ENCODE measurements at regions not wholly inside any gene's neighbourhood (a gene's known extent, or its start where the extent isn't known, plus 50 kb on each side); places are given as distances from the start of the nearest gene placed in this dataset.

GRCh38 chr17:15036238-15036637, 228.9 kb downstream of the PMP22 start:
- TF ChIP-seq, protein P1, sequence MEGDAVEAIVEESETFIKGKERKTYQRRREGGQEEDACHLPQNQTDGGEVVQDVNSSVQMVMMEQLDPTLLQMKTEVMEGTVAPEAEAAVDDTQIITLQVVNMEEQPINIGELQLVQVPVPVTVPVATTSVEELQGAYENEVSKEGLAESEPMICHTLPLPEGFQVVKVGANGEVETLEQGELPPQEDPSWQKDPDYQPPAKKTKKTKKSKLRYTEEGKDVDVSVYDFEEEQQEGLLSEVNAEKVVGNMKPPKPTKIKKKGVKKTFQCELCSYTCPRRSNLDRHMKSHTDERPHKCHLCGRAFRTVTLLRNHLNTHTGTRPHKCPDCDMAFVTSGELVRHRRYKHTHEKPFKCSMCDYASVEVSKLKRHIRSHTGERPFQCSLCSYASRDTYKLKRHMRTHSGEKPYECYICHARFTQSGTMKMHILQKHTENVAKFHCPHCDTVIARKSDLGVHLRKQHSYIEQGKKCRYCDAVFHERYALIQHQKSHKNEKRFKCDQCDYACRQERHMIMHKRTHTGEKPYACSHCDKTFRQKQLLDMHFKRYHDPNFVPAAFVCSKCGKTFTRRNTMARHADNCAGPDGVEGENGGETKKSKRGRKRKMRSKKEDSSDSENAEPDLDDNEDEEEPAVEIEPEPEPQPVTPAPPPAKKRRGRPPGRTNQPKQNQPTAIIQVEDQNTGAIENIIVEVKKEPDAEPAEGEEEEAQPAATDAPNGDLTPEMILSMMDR (IDR thresholded peaks at IDR 0.05; ENCODE audit: extremely low read depth, low read depth, low read length): no peak
- no peaks in the 10 kb centered on the region for H3K36me3 ChIP-seq (ENCODE audit: insufficient read depth, low read length)
- peaks cover 7% of the 10 kb centered on the region for H3K27me3 ChIP-seq (ENCODE audit: insufficient read depth, low read length)
- H2AFZ ChIP-seq (ENCODE audit: low read length): no peak overlapping the region
- no peak overlapping the region for H3K27ac ChIP-seq (ENCODE audit: low read depth, low read length)
- H3K4me1 ChIP-seq (ENCODE audit: insufficient read depth, low read length): no peaks in the 10 kb centered on the region
- no peaks in the 10 kb centered on the region for H3K79me2 ChIP-seq (ENCODE audit: insufficient read depth, low read length)
- no peak overlapping the region for H3K4me2 ChIP-seq (ENCODE audit: insufficient read depth, low read length)
- H4K20me1 ChIP-seq (ENCODE audit: insufficient read depth, low read length): no peaks in the 10 kb centered on the region
- no peak for DNase-seq (ENCODE audit: insufficient read length, low spot score, missing footprints)
- H3K4me3 ChIP-seq (ENCODE audit: insufficient read depth, low read length): no peak overlapping the region
- no peaks in the 10 kb centered on the region for H3K9me3 ChIP-seq (ENCODE audit: low read depth, low read length)

DNA sequence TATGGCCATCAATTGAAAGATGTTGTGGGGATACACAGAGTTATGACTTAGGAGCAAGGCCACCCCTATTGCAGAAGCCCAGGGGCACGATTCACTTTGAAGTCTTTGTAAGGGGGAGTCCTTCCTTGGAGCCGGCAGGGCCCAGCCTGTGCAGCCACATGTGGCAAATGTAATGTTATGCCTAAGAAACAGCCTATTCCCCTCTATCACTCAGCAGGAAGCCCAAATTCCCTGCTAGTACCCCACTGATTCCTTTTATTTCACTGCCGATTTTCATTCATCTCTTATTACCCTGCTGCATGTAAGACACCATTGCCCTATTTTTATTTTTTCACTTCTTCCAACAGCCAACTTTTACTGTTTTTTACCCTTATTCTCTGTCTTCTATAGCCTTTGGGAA, 233.2 kb downstream of the PMP22 start:
- H3K27ac ChIP-seq (ENCODE audit: low read depth, low read length): no peak overlapping the region
- no peaks in the 10 kb centered on the region for H3K79me2 ChIP-seq (ENCODE audit: insufficient read depth, low read length)
- TF ChIP-seq, protein P1 (IDR thresholded peaks at IDR 0.05; ENCODE audit: extremely low read depth, low read depth, low read length): no peak
- DNase-seq (ENCODE audit: insufficient read length, low spot score, missing footprints): no peak
- H3K4me3 ChIP-seq (ENCODE audit: insufficient read depth, low read length): no peak overlapping the region
- no peaks in the 10 kb centered on the region for H3K36me3 ChIP-seq (ENCODE audit: insufficient read depth, low read length)
- no peaks in the 10 kb centered on the region for H3K4me1 ChIP-seq (ENCODE audit: insufficient read depth, low read length)
- peaks cover 8% of the 10 kb centered on the region for H3K27me3 ChIP-seq (ENCODE audit: insufficient read depth, low read length)
- H4K20me1 ChIP-seq (ENCODE audit: insufficient read depth, low read length): no peaks in the 10 kb centered on the region
- no peaks in the 10 kb centered on the region for H3K9me3 ChIP-seq (ENCODE audit: low read depth, low read length)
- no peak overlapping the region for H3K4me2 ChIP-seq (ENCODE audit: insufficient read depth, low read length)
- H2AFZ ChIP-seq (ENCODE audit: low read length): no peak overlapping the region

GRCh38 chr17:15029469-15029868, 235.7 kb downstream of the PMP22 start:
- Histone ChIP-seq H3K9me3 (ENCODE audit: low read depth, low read length) (no peaks in the 10 kb centered on the region), H3K36me3 (ENCODE audit: insufficient read depth, low read length) (no peaks in the 10 kb centered on the region), H3K79me2 (ENCODE audit: insufficient read depth, low read length) (no peaks in the 10 kb centered on the region), H2AFZ (ENCODE audit: low read length) (no peak overlapping the region), H3K27ac (ENCODE audit: low read depth, low read length) (no peak overlapping the region), H3K4me1 (ENCODE audit: insufficient read depth, low read length) (no peaks in the 10 kb centered on the region), H4K20me1 (ENCODE audit: insufficient read depth, low read length) (no peaks in the 10 kb centered on the region), H3K4me2 (ENCODE audit: insufficient read depth, low read length) (no peak overlapping the region), H3K27me3 (ENCODE audit: insufficient read depth, low read length) (peaks cover 8% of the 10 kb centered on the region), H3K4me3 (ENCODE audit: insufficient read depth, low read length) (no peak overlapping the region)
- DNase-seq (ENCODE audit: insufficient read length, low spot score, missing footprints): no peak
- TF ChIP-seq, protein P1 (IDR thresholded peaks at IDR 0.05; ENCODE audit: extremely low read depth, low read depth, low read length): no peak

- H3K4me2 ChIP-seq (ENCODE audit: insufficient read depth, low read length): no peak overlapping the region
- TF ChIP-seq, protein P1 (IDR thresholded peaks at IDR 0.05; ENCODE audit: extremely low read depth, low read depth, low read length): no peak
- no peaks in the 10 kb centered on the region for H3K9me3 ChIP-seq (ENCODE audit: low read depth, low read length)
- H3K36me3 ChIP-seq (ENCODE audit: insufficient read depth, low read length): no peaks in the 10 kb centered on the region
- no peak overlapping the region for H3K4me3 ChIP-seq (ENCODE audit: insufficient read depth, low read length)
- H3K79me2 ChIP-seq (ENCODE audit: insufficient read depth, low read length): no peaks in the 10 kb centered on the region
- no peak overlapping the region for H3K27ac ChIP-seq (ENCODE audit: low read depth, low read length)
- DNase-seq (ENCODE audit: insufficient read length, low spot score, missing footprints): no peak
- H3K4me1 ChIP-seq (ENCODE audit: insufficient read depth, low read length): no peaks in the 10 kb centered on the region
- H2AFZ ChIP-seq (ENCODE audit: low read length): no peak overlapping the region
- peaks cover 8% of the 10 kb centered on the region for H3K27me3 ChIP-seq (ENCODE audit: insufficient read depth, low read length)
- H4K20me1 ChIP-seq (ENCODE audit: insufficient read depth, low read length): no peaks in the 10 kb centered on the region
These were observed 237.3 kb downstream of the PMP22 start for GRCh38 chr17:15027853-15028252.
